Stimulated activated CD4-positive, alpha-beta T cell treated with anti-CD3 and anti-CD28 coated beads, Interleukin-12 subunit alpha, Interleukin-12 subunit beta, amount 100 ng/mL, for 48 hours (primary cell): ENCODE measurements at regions not wholly inside any gene's neighbourhood (a gene's known extent, or its start where the extent isn't known, plus 50 kb on each side); places are given as distances from the start of the nearest gene placed in this dataset.
"Not testable (repeated sequence)": the region's sequence is repeated elsewhere in the genome, so short reads cannot be mapped to it uniquely, and the experiment has no call there.

Experiments used
- DNase-seq, 3 donors: peaks; one replicate each; pipeline ENCODE4 v3.0.0-alpha.2; 2020; ENCODE audit warnings: low read depth in 2 of 3, low spot score in 1 of 3

- DNase-seq, result no peak
Measured at GRCh38 chr5:106853266-106853665, 817.5 kb downstream of the EFNA5 start.

GRCh38 chr5:106849266-106849665 lies 821.5 kb downstream of the EFNA5 start:
- DNase-seq, result no peak

DNA sequence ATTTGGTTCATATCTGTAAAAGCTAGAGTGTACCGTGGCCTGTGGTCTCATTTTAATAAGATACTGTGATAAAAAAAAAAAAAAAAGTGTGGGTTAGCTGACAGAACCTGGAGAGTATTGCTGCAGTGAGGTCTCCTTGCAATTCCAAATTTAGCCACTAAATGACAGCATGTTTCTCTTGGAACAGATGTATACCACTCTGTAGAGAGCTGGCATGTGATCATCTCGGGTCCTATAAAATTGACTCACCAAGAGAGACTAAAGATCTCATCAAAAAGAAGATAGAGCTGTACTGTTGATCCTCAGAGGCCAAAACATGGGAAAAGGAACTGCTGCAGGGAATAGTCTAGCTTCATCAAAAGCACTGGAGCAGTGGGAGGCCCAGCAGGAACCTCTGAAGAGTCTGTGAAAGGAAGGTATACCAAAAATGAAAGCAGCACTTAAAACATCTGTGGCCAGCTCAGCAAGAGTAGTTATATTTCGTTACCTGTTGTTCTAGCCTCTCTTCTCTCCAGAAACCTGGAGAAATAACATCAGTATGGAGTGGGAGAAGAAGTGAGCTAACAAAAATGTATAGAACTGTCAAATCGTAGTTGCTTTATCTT lies 826.8 kb downstream of the EFNA5 start:
- no peak for DNase-seq

- no peak for DNase-seq
Measured at GRCh38 chr5:106833517-106833916, 837.2 kb downstream of the EFNA5 start.

- no peak for DNase-seq
Measured at GRCh38 chr5:106827061-106827460, 843.7 kb downstream of the EFNA5 start.

- DNase-seq, result no peak
Measured at GRCh38 chr5:106825374-106825773, 845.4 kb downstream of the EFNA5 start.

GRCh38 chr5:106822851-106823250 lies 847.9 kb downstream of the EFNA5 start:
- no peak for DNase-seq

- no peak for DNase-seq
Measured at GRCh38 chr5:106818552-106818951, 852.2 kb downstream of the EFNA5 start.

- DNase-seq, result no peak
Measured at GRCh38 chr5:106814961-106815360, 855.8 kb downstream of the EFNA5 start.

- no peak for DNase-seq
Measured at GRCh38 chr5:106801554-106801953, 869.2 kb downstream of the EFNA5 start.

DNA sequence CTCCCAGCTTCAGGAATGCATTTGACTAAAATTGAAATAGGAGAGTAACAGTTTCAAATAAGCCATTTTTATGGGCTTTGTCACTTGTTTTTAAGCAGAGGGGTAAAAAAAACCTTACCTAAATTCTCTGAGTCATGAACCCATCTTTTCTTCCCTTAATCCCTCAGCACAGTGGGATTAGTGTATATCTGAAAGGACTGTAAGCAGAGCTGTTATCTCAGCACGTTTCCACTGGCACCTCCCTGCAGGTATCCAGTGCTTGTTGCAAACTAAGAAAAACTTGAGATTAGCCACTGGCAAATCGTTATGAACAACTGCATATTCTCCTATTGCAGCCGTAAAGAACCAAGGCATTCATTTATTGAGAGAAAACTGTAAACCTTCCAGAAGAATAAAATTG lies 872.7 kb downstream of the EFNA5 start:
- no peak for DNase-seq

DNA sequence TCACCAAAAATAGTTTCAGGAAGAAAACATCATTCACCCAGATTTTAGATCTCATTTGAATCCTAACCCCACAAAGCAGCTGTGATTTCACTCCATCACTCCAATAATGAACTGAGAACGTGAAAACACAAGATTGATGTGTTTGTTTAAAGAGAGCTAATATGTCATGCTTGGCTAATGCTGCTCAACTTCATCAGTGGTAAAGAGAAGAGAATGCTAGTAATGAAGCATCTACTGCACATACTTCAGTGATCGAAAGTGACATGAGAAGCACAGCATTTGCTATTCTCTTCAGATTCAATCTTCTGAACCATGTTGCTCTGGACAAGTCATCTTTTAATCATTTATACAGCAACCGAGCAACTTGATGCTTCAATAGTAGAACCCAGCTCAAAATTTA lies 874.7 kb downstream of the EFNA5 start:
- DNase-seq, result no peak

GRCh38 chr5:106784846-106785245 lies 885.9 kb downstream of the EFNA5 start:
- DNase-seq, result no peak

DNA sequence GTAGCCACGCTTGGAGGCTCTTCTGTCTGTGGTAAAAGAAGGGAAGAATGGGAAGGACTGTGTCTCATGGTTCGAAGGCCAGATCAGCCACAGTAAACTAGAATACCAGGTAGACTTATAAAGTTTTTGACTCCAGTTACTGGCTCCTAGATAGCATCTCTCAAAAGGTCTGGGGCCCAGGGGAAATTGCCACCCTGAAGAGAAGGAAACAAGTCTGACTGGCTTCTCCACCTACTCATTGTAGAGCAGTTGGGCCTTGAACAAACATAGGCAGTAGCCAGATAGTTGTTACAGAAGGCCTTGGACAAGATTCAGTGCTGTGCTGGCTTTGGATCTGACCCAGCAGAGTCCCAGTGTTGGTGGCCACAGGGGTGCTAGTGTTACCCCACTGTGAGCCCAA lies 890.4 kb downstream of the EFNA5 start:
- DNase-seq, result no peak

- DNase-seq, result not testable (repeated sequence)
Measured at GRCh38 chr5:106776515-106776914, 894.2 kb downstream of the EFNA5 start.

DNA sequence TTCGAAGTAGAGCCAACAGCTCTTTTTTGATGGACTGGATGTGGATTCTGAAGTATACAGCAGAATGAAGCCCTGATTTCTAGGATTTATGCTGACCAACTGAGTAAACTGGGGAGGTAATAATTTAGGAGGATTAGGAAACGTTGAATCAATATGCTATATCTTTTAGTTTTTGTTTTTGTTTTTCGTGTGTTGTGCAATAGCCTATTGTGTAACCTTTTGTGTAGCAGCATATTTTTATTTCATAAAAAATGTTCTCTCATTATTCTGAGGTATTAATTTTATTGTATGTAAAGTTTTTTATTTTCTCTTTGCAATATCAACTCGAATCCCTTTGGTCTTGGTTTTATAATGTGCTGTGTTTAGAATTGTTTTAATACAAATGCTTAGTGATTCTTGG lies 902.3 kb downstream of the EFNA5 start:
- no peak for DNase-seq

- no peak for DNase-seq
Measured at GRCh38 chr5:106766916-106767315, 903.8 kb downstream of the EFNA5 start.

DNA sequence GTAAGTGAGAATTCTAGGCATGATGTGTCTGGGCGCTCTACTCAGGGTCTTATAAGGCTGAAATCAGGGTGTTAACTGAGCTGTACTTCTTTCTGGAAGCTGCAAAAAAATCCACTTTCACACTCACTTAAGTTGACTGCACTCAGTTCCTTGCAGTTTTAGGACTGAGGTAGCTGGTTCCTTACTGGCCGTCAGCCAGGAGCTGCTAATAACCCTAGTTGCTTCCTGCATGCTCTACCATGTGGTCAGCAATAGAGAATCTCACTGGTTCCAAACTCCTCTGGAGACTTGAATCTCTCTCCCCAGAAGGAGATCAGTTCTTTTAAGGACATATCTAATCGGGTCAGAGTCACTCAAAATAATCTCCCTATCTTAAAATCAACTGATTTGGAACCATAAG lies 911.2 kb downstream of the EFNA5 start:
- no peak for DNase-seq

DNA sequence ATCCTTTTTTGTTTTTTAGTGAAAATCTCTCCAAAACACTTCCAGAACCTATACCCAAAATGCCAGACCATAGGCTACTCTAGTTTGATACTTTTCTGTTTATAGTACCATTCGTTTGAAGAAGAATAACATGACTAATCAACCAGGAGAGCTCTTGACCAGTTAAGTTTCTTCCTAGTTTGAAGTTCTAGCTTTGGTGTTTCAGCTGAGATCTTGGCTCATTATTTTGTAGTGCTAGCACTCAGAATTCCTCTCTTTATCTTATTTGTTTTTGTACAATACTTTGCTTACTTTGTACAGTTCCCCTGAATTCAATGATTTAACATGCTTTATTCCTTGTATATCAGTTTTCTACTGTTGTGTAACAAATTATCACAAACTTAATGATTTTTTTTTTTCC lies 911.6 kb downstream of the EFNA5 start:
- DNase-seq, result no peak

- DNase-seq, result no peak
Measured at GRCh38 chr5:106757672-106758071, 913.1 kb downstream of the EFNA5 start.

- no peak for DNase-seq
Measured at GRCh38 chr5:106755789-106756188, 914.9 kb downstream of the EFNA5 start.

DNA sequence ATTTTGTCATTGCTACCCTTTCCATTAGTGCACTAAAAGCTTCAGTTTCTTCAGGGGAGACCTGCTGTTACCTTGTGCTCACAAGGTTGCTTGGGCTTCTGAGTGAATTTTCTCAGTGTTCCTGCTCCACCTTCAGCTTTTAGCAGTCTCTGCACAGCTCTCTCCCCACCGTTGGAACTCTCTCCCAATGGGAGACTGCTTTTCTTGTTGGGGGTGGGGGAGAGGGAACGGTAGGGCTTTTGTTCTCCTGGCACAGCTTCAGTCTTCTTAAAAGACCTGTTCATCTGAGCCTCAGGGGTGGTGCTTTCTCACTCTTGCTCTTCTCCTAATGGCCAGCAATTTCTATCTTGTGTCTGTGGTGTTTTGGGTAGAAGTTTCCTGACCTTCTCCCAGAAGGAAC lies 915.7 kb downstream of the EFNA5 start:
- no peak for DNase-seq

DNA sequence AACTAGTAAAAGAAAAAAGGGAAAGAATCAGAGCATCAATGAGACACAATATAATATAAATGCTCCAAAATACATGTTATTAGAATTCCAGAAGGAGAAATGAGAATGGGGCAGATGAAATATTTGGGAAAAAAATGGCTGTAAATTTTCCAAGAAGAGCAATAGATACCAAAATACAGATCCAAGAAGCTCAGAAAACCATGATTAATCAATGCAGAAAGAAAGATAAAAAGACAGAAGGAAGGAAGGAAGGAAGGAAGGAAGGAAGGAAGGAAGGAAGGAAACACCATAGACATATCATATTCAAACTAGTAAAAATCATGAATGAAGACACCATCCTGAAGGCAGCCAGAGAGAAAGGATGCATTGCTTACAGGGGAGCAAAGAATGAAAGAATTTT lies 920.9 kb downstream of the EFNA5 start:
- DNase-seq, result no peak

DNA sequence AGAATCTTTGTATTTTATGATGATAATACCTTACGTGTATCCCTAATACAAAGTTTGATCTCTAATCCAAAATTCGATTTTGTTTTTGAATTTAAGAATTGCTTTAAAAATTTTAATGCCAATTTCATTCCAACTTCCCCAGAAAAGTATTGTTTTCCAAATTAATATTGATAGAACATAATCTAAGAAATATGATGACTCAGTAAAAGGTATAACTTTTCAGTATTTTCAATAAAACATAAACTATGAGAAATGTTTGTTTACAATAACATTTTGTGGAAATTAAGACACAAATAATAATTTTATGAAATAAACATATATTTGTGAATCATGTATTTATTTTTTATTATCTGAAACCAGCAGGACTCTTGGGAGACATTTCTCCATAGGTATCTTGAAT lies 931.6 kb downstream of the EFNA5 start:
- DNase-seq, result no peak
